Activated CD4-positive, alpha-beta memory T cell treated with anti-CD3 and anti-CD28 coated beads, Interleukin-2, amount 10 ng/mL, durations not matched to agents 7 days and 5 days (primary cell): ENCODE measurements at regions not wholly inside any gene's neighbourhood (a gene's known extent, or its start where the extent isn't known, plus 50 kb on each side); places are given as distances from the start of the nearest gene placed in this dataset.

Source experiments
- CTCF ChIA-PET: fragments of 350-600 bp; sonication (Branson Sonifier 250); formaldehyde crosslinking; loops from one replicate; lab custom pipeline; 2021; ENCODE audit warnings: antibody characterized with exemption, inconsistent platforms; lab: Charles Lee
- POLR2A ChIA-PET: fragments of 350-600 bp; sonication (Branson Sonifier 250); formaldehyde crosslinking; loops from one replicate; lab custom pipeline; 2021; ENCODE audit warnings: antibody characterized with exemption; lab: Charles Lee
- DNase-seq: peaks from one replicate; pipeline ENCODE4 v3.0.0-alpha.2; 2020
- H3K27ac Mint-ChIP-seq: one replicate; pipeline ENCODE4 v1.8.0; 2021; ENCODE audit warnings: mild to moderate bottlenecking, mixed read lengths
- H3K27me3 Mint-ChIP-seq: one replicate; pipeline ENCODE4 v1.8.0; 2021; ENCODE audit warnings: mixed read lengths
- H3K36me3 Mint-ChIP-seq: one replicate; pipeline ENCODE4 v1.8.0; 2021; ENCODE audit warnings: low read depth, mixed read lengths
- H3K4me1 Mint-ChIP-seq: one replicate; pipeline ENCODE4 v1.8.0; 2021; ENCODE audit warnings: mixed read lengths
- H3K4me3 Mint-ChIP-seq: one replicate; pipeline ENCODE4 v1.8.0; 2021; ENCODE audit warnings: mild to moderate bottlenecking, mixed read lengths
- H3K9me3 Mint-ChIP-seq: one replicate; pipeline ENCODE4 v1.8.0; 2021; ENCODE audit warnings: mixed read lengths

- Mint-ChIP-seq H3K36me3 (no peaks in the 10 kb centered on the region), H3K9me3 (no peaks in the 10 kb centered on the region), H3K4me1 (no peaks in the 10 kb centered on the region), H3K4me3 (no peak overlapping the region), H3K27me3 (no peaks in the 10 kb centered on the region), H3K27ac (no peak overlapping the region)
- ChIA-PET POLR2A (no interaction called here), CTCF (no interaction called here)
- DNase-seq: no peak
Measured at GRCh38 chr5:2219149-2219776, 336.5 kb upstream of the IRX4 start.

- Mint-ChIP-seq H3K27ac (no peak overlapping the region), H3K4me1 (no peaks in the 10 kb centered on the region), H3K4me3 (no peak overlapping the region), H3K36me3 (no peaks in the 10 kb centered on the region), H3K9me3 (no peaks in the 10 kb centered on the region), H3K27me3 (no peaks in the 10 kb centered on the region)
- no peak for DNase-seq
- ChIA-PET CTCF (no interaction called here), POLR2A (no interaction called here)
Measured at GRCh38 chr5:2217219-2217618, 334.5 kb upstream of the IRX4 start.

GRCh38 chr5:2214910-2215590 lies 332.3 kb upstream of the IRX4 start:
- Mint-ChIP-seq H3K27me3 (no peaks in the 10 kb centered on the region), H3K9me3 (no peaks in the 10 kb centered on the region), H3K36me3 (no peaks in the 10 kb centered on the region), H3K4me1 (no peaks in the 10 kb centered on the region), H3K27ac (no peak overlapping the region), H3K4me3 (no peak overlapping the region)
- DNase-seq: no peak
- POLR2A ChIA-PET: no interaction called here
- CTCF ChIA-PET: no interaction called here

GRCh38 chr5:2213121-2213730 lies 330.5 kb upstream of the IRX4 start:
- POLR2A ChIA-PET: no interaction called here
- DNase-seq: no peak
- no peaks in the 10 kb centered on the region for H3K36me3 Mint-ChIP-seq
- H3K4me3 Mint-ChIP-seq: no peak overlapping the region
- no peaks in the 10 kb centered on the region for H3K4me1 Mint-ChIP-seq
- H3K27ac Mint-ChIP-seq: no peak overlapping the region
- no peaks in the 10 kb centered on the region for H3K9me3 Mint-ChIP-seq
- CTCF ChIA-PET: no interaction called here
- no peaks in the 10 kb centered on the region for H3K27me3 Mint-ChIP-seq

GRCh38 chr5:2212481-2212880 lies 329.8 kb upstream of the IRX4 start:
- H3K4me1 Mint-ChIP-seq: no peaks in the 10 kb centered on the region
- no peak overlapping the region for H3K27ac Mint-ChIP-seq
- H3K36me3 Mint-ChIP-seq: no peaks in the 10 kb centered on the region
- no peak for DNase-seq
- no peak overlapping the region for H3K4me3 Mint-ChIP-seq
- POLR2A ChIA-PET: no interaction called here
- no peaks in the 10 kb centered on the region for H3K27me3 Mint-ChIP-seq
- H3K9me3 Mint-ChIP-seq: no peaks in the 10 kb centered on the region
- CTCF ChIA-PET: no interaction called here

GRCh38 chr5:2208239-2208544 lies 325.5 kb upstream of the IRX4 start:
- no peaks in the 10 kb centered on the region for H3K36me3 Mint-ChIP-seq
- H3K27me3 Mint-ChIP-seq: no peaks in the 10 kb centered on the region
- no peak for DNase-seq
- ChIA-PET CTCF (no interaction called here), POLR2A (no interaction called here)
- H3K9me3 Mint-ChIP-seq: no peaks in the 10 kb centered on the region
- no peak overlapping the region for H3K27ac Mint-ChIP-seq
- no peak overlapping the region for H3K4me3 Mint-ChIP-seq
- H3K4me1 Mint-ChIP-seq: no peaks in the 10 kb centered on the region

- H3K4me1 Mint-ChIP-seq: no peaks in the 10 kb centered on the region
- no peak overlapping the region for H3K4me3 Mint-ChIP-seq
- no peaks in the 10 kb centered on the region for H3K36me3 Mint-ChIP-seq
- no peaks in the 10 kb centered on the region for H3K9me3 Mint-ChIP-seq
- H3K27ac Mint-ChIP-seq: no peak overlapping the region
- H3K27me3 Mint-ChIP-seq: no peaks in the 10 kb centered on the region
- DNase-seq: no peak
- ChIA-PET CTCF (no interaction called here), POLR2A (no interaction called here)
Measured at GRCh38 chr5:2207416-2208238, 324.9 kb upstream of the IRX4 start.

- no peak for DNase-seq
- Mint-ChIP-seq H3K27ac (no peak overlapping the region), H3K9me3 (no peaks in the 10 kb centered on the region), H3K27me3 (no peaks in the 10 kb centered on the region), H3K36me3 (no peaks in the 10 kb centered on the region), H3K4me3 (no peak overlapping the region), H3K4me1 (no peaks in the 10 kb centered on the region)
- ChIA-PET CTCF (no interaction called here), POLR2A (no interaction called here)
Measured at GRCh38 chr5:2207109-2207399, 324.3 kb upstream of the IRX4 start.

- H3K4me3 Mint-ChIP-seq: no peak overlapping the region
Measured at GRCh38 chr5:2206293-2207108, 323.8 kb upstream of the IRX4 start.

GRCh38 chr5:2205596-2206226 lies 323.0 kb upstream of the IRX4 start:
- no peak overlapping the region for H3K4me3 Mint-ChIP-seq
- H3K9me3 Mint-ChIP-seq: no peaks in the 10 kb centered on the region
- H3K27me3 Mint-ChIP-seq: no peaks in the 10 kb centered on the region
- ChIA-PET CTCF (no interaction called here), POLR2A (no interaction called here)
- no peak for DNase-seq
- H3K4me1 Mint-ChIP-seq: no peaks in the 10 kb centered on the region
- H3K27ac Mint-ChIP-seq: no peak overlapping the region
- no peaks in the 10 kb centered on the region for H3K36me3 Mint-ChIP-seq

More at GRCh38 chr5:2206293-2207108, 323.8 kb upstream of the IRX4 start:
- Mint-ChIP-seq H3K4me1 (no peaks in the 10 kb centered on the region), H3K9me3 (no peaks in the 10 kb centered on the region), H3K27me3 (no peaks in the 10 kb centered on the region), H3K36me3 (no peaks in the 10 kb centered on the region), H3K27ac (no peak overlapping the region)
- CTCF ChIA-PET: no interaction called here
- POLR2A ChIA-PET: no interaction called here
- no peak for DNase-seq

GRCh38 chr5:2205185-2205585 lies 322.5 kb upstream of the IRX4 start:
- ChIA-PET CTCF (no interaction called here), POLR2A (no interaction called here)
- Mint-ChIP-seq H3K4me3 (no peak overlapping the region), H3K4me1 (no peaks in the 10 kb centered on the region), H3K27me3 (no peaks in the 10 kb centered on the region), H3K9me3 (no peaks in the 10 kb centered on the region), H3K27ac (no peak overlapping the region), H3K36me3 (no peaks in the 10 kb centered on the region)
- DNase-seq: no peak

GRCh38 chr5:2204366-2205184 lies 321.9 kb upstream of the IRX4 start:
- H3K9me3 Mint-ChIP-seq: no peaks in the 10 kb centered on the region
- H3K27me3 Mint-ChIP-seq: no peaks in the 10 kb centered on the region
- no peak overlapping the region for H3K27ac Mint-ChIP-seq
- no peak overlapping the region for H3K4me3 Mint-ChIP-seq
- POLR2A ChIA-PET: no interaction called here
- no peak for DNase-seq
- no peaks in the 10 kb centered on the region for H3K4me1 Mint-ChIP-seq
- CTCF ChIA-PET: no interaction called here
- H3K36me3 Mint-ChIP-seq: no peaks in the 10 kb centered on the region
